ENCODE measurements at regions not wholly inside any gene's neighbourhood (a gene's known extent, or its start where the extent isn't known, plus 50 kb on each side); places are given as distances from the start of the nearest gene placed in this dataset.
"Not testable (repeated sequence)": the region's sequence is repeated elsewhere in the genome, so short reads cannot be mapped to it uniquely, and the experiment has no call there.

DNA sequence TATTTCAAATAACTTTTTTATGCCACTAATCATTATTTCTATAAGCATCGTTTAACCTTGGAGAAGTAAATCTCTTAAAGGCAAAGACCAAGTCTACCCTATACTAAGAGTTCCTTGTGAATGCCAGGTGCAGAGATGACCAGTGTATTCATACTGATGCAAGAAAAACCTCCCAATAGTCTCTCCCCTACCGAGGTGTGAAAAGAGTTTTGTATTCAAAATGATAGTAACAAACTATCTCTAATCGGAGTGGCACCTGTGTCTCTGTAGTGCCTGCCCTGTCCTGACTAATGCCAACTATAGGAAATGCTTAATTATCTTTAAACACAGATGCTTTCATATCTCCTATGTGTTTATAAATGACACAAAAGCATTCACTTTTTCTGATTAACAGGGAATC lies 798.5 kb downstream of the TRIB2 start:
- DNase-seq (no peak), ATAC-seq (ENCODE audit: poor library complexity) (no peak)
- intact Hi-C loops (cut with DNase I): no loop called here

DNA sequence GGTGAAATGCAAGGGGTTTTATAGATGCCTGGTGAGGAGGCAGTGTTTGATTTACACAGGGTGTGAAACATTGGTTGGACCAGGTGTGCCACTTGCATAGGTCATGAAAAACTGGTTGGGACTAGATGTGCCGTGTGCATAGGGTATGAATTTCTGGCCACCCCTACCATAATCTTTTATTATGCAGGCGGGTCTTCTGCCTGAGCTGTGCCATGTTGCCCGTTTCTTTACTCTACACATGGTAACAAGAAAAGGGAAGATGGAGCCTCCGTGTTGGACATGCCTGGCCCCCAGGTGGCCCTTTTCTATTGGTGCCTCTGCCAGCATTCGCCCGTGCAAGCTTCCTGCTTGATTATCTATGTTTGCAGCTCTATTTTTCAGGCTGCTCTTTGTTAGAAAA lies 805.4 kb downstream of the TRIB2 start:
- DNase-seq (no peak), ATAC-seq (ENCODE audit: poor library complexity) (no peak)
- intact Hi-C loops (cut with DNase I): no loop called here

DNA sequence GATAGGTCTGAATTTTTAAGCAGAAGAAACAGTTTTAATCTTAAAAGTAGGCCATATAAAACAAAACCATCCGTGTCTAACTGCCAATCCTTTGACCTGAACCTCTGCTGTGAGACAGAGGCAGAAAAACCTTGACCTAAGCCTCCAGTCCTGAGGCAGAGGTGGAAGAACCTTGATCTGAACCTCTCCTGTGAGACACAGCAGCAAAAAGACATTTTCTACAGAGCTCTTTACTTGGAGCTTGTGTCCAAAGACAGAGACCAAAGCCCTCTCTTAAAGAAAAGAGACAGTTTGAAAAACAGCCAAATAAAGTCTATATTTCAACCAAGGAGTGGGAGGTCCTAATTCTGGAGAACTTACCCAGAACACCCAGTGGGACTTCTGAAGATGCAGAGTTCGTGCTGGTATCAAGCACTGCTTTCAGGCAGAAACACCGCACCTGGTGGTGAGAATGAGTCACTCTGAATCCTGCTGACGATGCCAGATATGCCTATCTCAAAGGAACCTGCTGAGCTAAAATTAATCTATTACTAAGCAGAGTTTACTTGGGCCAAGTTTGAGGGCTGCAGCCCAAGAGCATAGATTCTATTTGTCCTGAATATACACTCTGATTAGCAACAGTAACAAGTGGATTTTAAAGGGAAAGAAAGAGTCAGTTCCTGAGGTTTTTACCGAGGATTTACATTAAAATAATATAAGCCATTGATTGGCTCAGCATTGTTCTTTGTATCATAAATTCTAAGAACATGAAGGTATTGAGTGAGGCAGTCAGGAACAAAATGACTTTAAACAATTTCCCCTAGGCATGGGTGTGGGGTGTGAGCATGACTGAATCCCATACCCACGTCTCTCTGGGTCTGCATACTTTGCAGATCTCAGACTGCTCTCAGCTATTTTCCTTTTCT lies 806.4 kb downstream of the TRIB2 start:
- intact Hi-C loops (cut with DNase I): no loop called here
- peak; percentile 93 for ATAC-seq (ENCODE audit: poor library complexity)
- no peak for DNase-seq

DNA sequence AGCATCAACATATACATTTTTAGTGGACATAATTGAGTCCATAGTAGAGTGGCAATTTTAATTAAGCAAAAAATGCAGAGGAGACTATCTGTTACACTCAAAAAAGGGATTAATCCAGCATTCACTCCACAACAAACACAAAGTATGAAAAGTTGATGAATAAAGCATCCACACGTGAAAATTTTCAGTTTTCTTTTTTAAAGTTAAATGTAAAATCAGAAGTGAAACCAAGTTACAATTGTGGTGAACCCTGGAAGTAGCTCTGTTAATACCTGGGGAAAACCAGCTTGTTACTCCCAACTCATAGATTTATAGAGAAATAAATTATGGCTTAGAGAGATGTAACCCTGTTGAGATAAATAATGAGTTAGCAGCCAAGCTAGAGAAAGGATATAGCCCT lies 807.8 kb downstream of the TRIB2 start:
- intact Hi-C loops (cut with DNase I): no loop called here

DNA sequence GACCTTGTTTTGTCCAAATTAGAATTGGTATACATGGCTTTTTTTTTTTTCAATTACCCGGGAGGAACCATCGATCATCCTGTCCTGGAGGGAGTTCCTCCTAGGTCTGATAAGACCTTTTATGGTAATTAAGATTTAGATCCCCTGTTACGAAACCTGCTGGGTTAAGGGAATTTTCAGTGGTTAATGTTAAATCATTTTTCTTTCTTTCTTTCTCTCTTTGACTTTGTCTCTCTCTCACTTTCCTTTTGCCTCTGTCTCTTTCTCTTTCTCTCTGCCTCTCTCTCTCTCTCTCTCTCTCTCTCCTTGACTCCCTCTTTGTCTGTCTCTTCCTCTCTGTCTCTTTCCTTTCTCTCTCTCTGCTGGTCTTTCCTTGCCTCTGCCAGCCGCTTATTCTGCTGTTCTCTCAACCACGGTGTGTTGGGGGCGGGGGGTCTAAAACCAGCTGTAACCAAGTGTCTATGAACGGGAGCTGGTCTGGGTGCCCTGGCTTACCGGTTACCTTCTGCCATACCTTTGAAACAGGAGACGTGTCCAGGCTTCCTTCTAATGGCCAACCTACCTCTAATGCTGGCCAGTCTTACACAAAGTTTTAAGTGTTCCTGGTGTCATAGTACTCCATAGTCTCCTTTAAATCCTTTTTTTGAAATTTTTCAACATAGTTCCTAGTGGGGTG lies 815.1 kb downstream of the TRIB2 start:
- DNase-seq; ATAC-seq (ENCODE audit: poor library complexity); intact Hi-C loops (cut with DNase I): not testable (repeated sequence)

More for the DNA sequence above, 807.8 kb downstream of the TRIB2 start:
- no peak for ATAC-seq (ENCODE audit: poor library complexity)
- no peak for DNase-seq

DNA sequence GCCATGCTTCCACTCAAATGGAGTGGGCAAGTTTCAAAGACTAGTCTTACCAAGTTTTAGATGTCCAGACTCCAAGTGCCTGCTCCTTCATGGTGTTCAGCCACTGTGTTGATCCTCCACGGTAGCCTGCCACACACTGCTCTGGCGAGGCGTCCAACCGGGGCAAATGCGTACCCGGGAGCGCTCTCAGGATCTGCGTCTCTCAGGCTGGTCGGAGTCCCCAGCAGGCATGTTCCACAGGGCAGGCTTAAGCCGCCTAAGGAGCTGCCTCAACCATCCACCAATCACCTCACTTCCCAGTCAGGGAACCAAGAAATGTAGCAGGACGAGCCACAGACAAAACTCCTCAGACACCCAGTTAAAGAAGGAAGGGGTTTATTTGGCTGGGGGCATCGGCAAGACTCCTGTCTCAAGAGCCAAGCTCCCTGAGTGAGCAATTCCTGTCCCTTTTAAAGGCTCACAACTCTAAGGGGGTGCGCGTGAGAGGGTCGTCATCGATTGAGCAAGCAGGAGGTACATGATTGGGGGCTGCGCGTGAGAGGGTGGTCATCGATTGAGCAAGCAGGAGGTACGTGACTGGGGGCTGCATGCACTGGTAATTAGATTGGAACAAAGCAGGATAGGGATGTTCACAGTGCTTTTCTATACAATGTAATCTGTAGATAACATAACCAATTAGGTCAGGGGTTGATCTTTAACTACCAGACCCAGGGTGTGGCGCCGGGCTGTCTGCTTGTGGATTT lies 816.2 kb downstream of the TRIB2 start:
- ATAC-seq (ENCODE audit: poor library complexity); DNase-seq; intact Hi-C loops (cut with DNase I): not testable (repeated sequence)

DNA sequence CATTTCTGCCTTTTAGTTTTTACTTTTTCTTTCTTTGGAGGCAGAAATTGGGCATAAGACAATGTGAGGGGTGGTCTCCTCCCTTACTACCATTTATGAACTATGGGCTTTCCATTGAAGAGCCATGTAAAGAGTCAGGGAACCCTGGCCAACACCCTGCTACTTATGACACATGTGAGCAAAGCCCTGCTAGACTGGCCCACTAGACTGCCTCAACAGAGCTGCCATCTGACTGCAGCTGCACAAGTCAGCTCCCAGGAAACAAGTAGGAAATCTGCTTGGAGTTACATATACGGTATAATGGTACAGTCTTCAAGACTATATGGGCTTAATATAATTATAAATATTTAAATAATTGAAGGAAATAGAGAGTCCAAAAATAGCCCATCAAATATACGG lies 816.8 kb downstream of the TRIB2 start:
- ATAC-seq (ENCODE audit: poor library complexity): no peak
- DNase-seq: no peak
- intact Hi-C loops (cut with DNase I): no loop called here

DNA sequence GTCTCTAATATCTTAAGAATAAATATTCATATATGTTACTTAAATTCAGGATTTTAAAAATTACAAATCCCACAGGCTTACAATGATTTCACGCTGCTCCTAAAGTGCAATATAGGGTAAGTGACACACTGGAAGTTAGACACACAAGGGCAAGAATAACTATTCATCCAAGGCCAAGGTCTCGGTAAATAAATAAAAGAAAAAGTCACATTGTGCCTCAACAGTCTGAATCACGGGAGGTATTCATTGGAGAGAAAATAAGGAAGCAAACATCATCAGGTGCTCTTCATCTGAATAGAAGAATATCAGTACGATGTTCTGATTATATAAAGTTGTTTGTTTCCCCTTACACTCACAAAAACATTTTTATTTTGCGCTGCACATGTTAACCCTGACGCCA lies 820.2 kb downstream of the TRIB2 start:
- DNase-seq (no peak), ATAC-seq (ENCODE audit: poor library complexity) (no peak)
- intact Hi-C loops (cut with DNase I): no loop called here

DNA sequence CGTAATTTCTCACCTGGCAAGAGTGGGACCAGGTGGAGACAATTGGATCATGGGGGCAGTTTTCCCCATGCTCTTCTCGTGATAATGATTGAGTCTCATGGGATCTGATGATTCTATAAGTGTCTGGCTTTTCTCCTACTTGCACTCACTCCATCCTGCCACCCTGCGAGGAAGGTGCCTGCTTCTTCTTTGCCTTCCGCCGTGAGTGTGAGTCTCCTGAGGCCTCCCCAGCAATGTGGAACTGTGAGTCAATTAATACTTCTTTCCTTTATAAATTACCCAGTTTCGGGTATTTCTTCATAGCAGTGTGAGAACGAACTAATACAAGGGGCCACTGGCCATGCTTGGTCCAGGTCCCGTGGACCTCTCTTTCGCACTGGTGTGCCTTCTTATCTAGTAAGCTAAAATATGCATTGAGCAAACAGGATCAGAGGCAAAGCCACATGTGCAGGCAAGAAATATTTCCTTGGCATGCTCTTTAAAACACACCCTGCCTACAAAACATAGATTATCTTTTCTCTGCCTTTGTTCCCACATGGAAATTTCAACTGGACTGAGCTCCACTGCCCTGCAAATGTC lies 821.1 kb downstream of the TRIB2 start:
- ATAC-seq (ENCODE audit: poor library complexity): no peak
- intact Hi-C loops (cut with DNase I): no loop called here
- no peak for DNase-seq

DNA sequence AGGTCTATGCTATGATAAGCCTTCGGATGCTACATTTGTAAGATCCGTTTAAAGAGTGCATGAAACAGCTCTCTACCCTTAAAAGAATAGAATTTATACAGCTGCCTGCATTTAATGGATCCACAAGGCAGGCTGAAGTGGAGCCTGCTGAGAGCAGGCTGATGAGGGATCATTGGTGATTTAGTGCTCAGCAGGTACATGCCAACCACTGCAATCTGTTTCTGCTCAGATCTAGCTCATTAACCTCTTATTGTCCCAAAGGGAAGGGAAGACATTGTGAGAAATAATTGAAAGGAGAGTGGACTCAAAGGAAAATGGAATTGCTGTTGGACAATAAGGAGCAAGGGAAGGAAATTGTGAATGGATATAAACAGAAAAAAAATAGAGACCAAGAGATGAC lies 822.6 kb downstream of the TRIB2 start:
- DNase-seq (no peak), ATAC-seq (ENCODE audit: poor library complexity) (no peak)
- intact Hi-C loops (cut with DNase I): no loop called here

DNA sequence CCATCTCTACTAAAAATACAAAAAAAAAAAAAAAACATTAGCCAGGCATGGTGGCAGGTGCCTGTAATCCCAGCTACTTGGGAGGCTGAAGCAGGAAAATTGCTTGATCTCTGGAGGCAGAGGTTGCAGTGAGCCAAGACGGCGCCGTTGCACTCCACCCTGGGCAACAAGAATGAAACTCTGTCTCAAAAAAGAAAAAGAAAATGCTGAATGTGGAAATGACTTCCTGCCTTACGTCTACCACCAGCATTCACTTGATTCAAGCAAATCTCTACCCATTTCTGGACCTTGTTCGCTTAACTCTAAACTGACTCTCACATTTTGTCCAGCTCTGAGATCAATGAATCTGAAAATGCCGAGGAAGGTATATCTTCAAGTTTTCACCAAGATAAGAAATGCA lies 825.3 kb downstream of the TRIB2 start:
- ATAC-seq (ENCODE audit: poor library complexity) (no peak), DNase-seq (no peak)
- intact Hi-C loops (cut with DNase I): no loop called here

DNA sequence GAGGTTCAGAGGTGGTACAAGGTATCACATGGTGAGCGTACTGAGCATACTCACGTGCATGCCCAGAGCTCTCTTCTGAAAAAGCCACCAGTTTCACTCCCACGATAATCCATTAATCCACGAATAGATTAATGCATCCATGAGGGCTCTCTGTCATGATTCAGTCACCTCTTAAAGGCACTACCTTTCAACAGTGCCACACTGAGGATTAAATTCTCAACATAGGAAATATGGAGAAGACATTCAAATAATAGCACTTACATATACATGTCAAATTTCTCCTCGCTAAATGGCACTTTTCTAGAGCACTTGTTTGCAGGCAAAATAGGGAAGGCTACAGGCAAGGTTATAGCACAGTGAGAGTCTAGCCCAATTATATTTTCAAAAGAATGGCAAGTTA lies 825.9 kb downstream of the TRIB2 start:
- ATAC-seq (ENCODE audit: poor library complexity) (no peak), DNase-seq (no peak)
- intact Hi-C loops (cut with DNase I): no loop called here

DNA sequence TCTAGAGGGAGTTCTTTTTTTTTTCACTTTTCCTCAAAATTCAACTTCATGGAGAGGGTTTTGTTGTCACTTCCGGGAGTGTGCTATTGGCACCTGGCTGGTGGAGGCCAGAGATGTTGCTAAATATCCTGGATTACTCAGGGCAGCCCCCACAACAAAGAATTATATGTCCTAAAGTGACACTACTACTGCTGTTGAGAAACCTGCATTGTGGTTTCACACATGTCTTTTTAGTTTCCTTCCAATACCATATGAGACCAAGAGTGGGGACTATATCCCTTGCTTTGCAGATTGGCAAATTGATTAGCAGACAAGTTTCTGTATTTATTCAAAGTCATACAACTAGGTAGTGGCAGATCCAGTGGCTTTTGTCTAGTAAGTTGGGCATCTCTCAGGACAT lies 826.8 kb downstream of the TRIB2 start:
- ATAC-seq (ENCODE audit: poor library complexity): no peak
- intact Hi-C loops (cut with DNase I): no loop called here

DNA sequence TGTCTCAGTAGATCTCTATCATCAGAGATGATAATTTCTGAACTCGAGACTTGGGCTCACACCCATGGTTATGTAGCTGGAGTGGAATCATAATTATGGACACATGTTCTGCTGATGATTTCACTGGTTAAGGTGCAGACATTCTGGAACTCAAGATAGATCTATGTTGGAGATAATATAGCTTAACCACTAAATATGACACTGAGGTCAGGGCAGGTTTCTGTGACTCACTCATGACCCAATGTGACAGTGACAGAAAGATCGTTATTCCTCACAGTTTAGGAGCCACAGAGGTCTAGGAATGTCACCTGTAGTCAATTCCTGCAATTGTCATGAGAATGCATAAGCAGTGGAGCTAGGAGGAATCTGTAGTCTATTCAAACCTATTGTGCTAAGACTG lies 828.6 kb downstream of the TRIB2 start:
- ATAC-seq (ENCODE audit: poor library complexity) (no peak), DNase-seq (no peak)
- intact Hi-C loops (cut with DNase I): no loop called here

More for the DNA sequence above, 826.8 kb downstream of the TRIB2 start:
- no peak for DNase-seq

DNA sequence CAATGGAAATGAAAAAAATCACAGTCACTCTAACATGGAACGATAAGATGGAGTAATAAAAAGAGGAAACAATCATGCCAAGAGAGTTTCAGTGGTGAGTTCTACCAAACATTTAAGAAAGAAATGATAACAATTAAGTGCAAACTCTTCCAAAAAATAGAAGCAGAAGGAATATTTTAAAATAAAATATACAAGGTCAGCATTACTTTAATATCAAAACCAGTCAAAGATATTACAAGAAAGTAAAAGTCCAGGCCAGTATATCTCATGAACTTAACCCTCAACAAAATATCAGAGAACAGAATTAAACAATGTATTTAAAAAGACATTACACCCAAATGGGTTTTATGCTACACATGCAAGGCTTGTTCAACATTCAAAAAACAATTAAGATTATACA lies 829.4 kb downstream of the TRIB2 start:
- no peak for ATAC-seq (ENCODE audit: poor library complexity)
- intact Hi-C loops (cut with DNase I): no loop called here

DNA sequence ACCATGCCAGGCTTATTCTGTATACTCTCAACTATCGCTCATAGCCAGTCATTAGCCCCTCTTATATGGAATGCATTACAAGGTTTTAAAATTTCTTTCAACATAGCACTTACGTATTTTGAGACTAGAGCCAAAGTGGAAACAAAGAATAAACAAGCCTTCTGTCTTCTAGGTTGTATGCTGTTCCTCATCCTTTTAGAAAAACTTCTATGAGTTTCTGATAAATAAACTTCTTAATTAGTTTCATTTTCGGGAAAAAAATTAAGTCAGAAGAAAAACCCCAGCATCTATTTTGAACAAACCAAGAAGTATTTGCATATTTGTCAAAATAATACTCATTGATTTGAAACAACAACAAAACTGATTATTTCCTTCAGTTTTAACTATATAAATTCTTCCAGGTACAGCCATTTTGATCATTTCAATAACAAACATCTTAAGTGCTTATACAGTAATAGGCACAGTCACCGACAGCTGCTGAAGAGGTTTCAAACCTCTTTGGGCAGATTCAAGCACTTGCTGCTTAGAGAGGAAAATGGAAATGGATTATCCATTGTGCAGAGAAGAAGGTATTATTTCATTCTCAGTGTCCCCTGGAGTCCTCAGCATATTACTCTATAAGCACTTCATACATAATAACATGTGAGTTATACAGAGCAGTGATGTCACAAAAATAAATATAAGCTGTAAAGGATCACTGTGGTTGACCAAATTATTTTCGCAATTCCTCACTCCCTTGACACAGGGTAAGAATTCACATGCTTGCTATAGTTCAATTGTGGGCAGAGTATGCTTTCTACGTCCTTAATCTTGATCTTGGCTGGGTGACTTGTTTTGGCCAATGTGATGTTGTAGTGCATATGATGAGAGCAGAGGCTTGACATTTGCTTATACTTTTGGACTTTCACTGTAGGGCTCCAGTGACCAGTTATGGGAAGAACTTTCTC lies 833.8 kb downstream of the TRIB2 start:
- intact Hi-C loops (cut with DNase I): no loop called here
- ATAC-seq (ENCODE audit: poor library complexity) (no peak), DNase-seq (no peak)

More for the DNA sequence above, 829.4 kb downstream of the TRIB2 start:
- DNase-seq: no peak

DNA sequence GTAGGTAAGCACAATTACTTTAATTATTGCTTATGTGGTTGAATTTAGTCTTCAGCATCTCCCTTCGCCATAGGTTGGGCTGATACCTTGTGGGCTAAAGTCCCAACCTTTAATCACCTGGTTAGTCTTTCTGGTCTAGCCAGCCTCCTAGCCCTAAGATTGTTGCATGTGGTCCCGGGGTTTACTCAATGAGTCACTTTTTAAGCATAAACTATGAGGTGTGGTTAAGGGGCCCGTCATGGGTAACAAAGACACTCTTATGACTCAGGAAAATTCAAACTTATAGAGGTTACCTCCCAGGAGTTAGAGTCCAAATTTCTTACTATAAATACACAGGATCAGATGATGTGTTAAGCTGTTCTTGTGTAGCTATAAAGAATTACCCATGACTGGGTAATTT lies 841.6 kb downstream of the TRIB2 start:
- no peak for ATAC-seq (ENCODE audit: poor library complexity)

DNA sequence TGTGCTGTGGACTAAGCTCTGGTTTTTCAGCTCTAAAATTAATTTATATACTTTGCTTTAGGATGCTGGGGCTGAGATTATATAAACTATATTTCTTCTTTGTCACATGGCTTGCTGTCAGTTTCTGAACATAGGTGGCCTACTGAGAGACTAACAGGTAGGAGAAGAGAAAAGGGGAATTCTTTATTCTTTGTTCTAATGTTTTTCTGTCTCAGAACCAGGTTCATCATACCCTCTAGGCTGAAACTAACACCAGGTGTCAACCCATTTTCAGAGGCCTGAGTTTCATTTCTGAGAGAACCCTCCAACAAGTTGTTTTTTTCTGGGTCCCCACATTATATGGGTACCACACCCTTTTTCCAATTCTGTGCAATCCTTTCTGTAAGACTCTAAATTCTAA lies 843.6 kb downstream of the TRIB2 start:
- no peak for DNase-seq
- no peak for ATAC-seq (ENCODE audit: poor library complexity)
- intact Hi-C loops (cut with DNase I): no loop called here

More for the DNA sequence above, 841.6 kb downstream of the TRIB2 start:
- no peak for DNase-seq
- intact Hi-C loops (cut with DNase I): no loop called here
